Uterus (tissue), 3 donors: ENCODE measurements at regions not wholly inside any gene's neighbourhood (a gene's known extent, or its start where the extent isn't known, plus 50 kb on each side); places are given as distances from the start of the nearest gene placed in this dataset.
"Not testable (repeated sequence)": the region's sequence is repeated elsewhere in the genome, so short reads cannot be mapped to it uniquely, and the experiment has no call there.

Experiments
- DNase-seq, 2 donors: peaks; one replicate each; pipeline ENCODE4 v3.0.0-alpha.2; 2019 to 2020
- H3K27ac ChIP-seq, 2 donors: fragments of 200-600 bp; sonication (generic); 1 replicate in 1 of 2; 2 replicates in 1 of 2; pipeline ENCODE4 v1.5.1; 2016 to 2018
- H3K27me3 ChIP-seq, 2 donors: fragments of 200-600 bp; sonication (generic); one replicate each; pipeline ENCODE4 v1.5.1; 2018 to 2019; ENCODE audit warnings: control low read depth in 1 of 2
- H3K36me3 ChIP-seq, 2 donors: fragments of 200-600 bp; sonication (generic); one replicate each; pipeline ENCODE4 v1.5.1; 2019; ENCODE audit warnings: control low read depth in 1 of 2
- H3K4me1 ChIP-seq, 2 donors: fragments of 200-600 bp; sonication (generic); one replicate each; pipeline ENCODE4 v1.5.1; 2018 to 2019; ENCODE audit warnings: control low read depth in 1 of 2
- H3K4me3 ChIP-seq, 2 donors: fragments of 200-600 bp; sonication (generic); 1 replicate in 1 of 2; 2 replicates in 1 of 2; pipeline ENCODE4 v1.5.1; 2018 to 2019; ENCODE audit warnings: mild to moderate bottlenecking in 1 of 2
- H3K9me3 ChIP-seq, 2 donors: fragments of 200-600 bp; sonication (generic); one replicate each; pipeline ENCODE4 v1.5.1; 2019; ENCODE audit warnings: control low read depth in 1 of 2
- POLR2A ChIP-seq, 2 donors: fragments of 450-650 bp; IDR thresholded peaks; one replicate each; pipeline ENCODE4 v1.6.1; 2016; ENCODE audit warnings: antibody characterized with exemption in 2 of 2, mild to moderate bottlenecking in 1 of 2, moderate library complexity in 1 of 2
- intact Hi-C: fragments of 100-400 bp; cut with DNase I; formaldehyde crosslinking; loops from one replicate; pipeline ENCODE4 v1.15.1; 2023; ENCODE audit warnings: low total_unique reads
- TF ChIP-seq, protein P1 (sequence below), 4 experiments: fragments of 200-600 bp in 2 of 4; fragments of 450-650 bp in 2 of 4; sonication (generic) in 2 of 4; IDR thresholded peaks; one replicate each; pipeline ENCODE4 v1.5.1; 2016 to 2019; ENCODE audit warnings: antibody characterized with exemption in 4 of 4, mild to moderate bottlenecking in 2 of 4, moderate library complexity in 1 of 4
- donor health status: DM: yes; HTN: yes; CAD: no.

DNA sequence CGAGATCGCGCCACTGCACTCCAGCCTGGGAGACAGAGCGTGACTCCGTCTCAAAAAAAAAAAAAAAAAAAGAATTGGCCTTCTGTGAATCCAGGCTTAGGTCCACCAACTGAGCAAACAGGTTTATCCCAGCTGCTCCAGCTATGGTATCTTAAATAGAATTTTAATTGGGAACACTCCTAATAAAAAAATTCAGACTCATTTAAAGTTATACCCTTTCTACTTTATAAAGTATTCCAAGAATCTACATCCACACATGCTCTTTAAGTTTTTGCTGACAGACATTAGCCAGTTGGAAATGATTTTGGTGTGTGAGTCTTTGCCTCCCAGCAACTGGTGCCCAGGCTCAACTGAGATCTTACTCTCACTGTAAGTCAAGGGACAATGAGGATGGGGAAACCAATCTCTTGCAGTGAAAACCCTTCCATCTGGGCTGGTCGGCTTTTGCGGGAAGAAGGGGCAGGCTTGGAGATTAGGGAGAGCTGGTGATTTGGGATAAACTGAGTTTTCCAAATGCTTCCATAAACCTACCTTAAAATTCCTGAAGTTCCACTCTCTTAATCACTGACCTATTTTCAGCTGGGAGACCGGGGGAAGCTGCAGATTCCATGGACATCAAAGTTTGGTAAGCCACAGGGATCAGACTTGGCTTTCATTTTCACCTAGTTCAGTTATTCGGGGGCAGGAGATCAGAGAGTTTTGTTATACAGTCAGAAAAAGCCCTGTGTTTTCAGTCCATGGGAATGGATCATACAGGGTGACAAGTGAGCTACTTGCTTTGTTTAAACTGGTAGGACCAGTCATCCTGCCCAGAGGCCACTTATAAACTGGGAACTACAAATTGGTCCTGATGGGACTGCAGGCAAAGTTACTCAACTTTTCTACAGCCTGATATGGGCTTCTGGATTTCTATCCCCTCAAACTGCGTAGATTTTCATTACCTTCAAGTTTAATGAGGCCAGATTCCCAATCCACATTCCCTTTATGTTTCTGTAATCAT is 89.3 kb upstream of the ZNF746 start:
- Histone ChIP-seq H3K4me1 (no peaks in the 10 kb centered on the region), H3K4me3 (no peak overlapping the region), H3K9me3 (no peaks in the 10 kb centered on the region), H3K27ac (no peak overlapping the region), H3K36me3 (no peaks in the 10 kb centered on the region), H3K27me3 (no peaks in the 10 kb centered on the region)
- TF ChIP-seq, protein P1, sequence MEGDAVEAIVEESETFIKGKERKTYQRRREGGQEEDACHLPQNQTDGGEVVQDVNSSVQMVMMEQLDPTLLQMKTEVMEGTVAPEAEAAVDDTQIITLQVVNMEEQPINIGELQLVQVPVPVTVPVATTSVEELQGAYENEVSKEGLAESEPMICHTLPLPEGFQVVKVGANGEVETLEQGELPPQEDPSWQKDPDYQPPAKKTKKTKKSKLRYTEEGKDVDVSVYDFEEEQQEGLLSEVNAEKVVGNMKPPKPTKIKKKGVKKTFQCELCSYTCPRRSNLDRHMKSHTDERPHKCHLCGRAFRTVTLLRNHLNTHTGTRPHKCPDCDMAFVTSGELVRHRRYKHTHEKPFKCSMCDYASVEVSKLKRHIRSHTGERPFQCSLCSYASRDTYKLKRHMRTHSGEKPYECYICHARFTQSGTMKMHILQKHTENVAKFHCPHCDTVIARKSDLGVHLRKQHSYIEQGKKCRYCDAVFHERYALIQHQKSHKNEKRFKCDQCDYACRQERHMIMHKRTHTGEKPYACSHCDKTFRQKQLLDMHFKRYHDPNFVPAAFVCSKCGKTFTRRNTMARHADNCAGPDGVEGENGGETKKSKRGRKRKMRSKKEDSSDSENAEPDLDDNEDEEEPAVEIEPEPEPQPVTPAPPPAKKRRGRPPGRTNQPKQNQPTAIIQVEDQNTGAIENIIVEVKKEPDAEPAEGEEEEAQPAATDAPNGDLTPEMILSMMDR (IDR thresholded peaks at IDR 0.05): no peak
- TF ChIP-seq POLR2A (IDR thresholded peaks at IDR 0.05): no peak
- DNase-seq: no peak
- intact Hi-C loops: no loop called here

DNA sequence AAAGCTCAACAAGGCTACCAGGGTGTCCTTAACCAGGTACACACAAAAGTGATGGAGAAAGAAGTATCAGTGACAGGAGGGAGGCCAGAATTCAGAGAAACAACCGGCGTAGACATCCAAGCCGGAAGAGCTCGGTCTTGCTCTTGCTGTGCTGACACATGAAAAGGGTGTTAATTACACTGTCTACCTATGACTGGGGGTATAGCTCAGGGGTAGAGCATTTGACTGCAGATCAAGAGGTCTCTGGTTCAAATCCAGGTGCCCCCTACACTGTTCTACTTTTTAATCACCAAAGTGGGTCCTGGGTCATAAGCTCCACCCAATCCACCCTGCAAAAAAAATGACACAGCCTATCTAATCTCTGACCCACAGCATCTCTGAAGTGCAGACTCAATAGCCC is 86.9 kb upstream of the ZNF746 start:
- Histone ChIP-seq H3K27ac (no peak overlapping the region), H3K9me3 (no peaks in the 10 kb centered on the region), H3K4me1 (no peaks in the 10 kb centered on the region), H3K27me3 (no peaks in the 10 kb centered on the region), H3K36me3 (no peaks in the 10 kb centered on the region), H3K4me3 (no peak overlapping the region)
- intact Hi-C loops: no loop called here
- no peak for DNase-seq
- TF ChIP-seq, protein P1 (IDR thresholded peaks at IDR 0.05): no peak
- no peak for TF ChIP-seq POLR2A (IDR thresholded peaks at IDR 0.05)

DNA sequence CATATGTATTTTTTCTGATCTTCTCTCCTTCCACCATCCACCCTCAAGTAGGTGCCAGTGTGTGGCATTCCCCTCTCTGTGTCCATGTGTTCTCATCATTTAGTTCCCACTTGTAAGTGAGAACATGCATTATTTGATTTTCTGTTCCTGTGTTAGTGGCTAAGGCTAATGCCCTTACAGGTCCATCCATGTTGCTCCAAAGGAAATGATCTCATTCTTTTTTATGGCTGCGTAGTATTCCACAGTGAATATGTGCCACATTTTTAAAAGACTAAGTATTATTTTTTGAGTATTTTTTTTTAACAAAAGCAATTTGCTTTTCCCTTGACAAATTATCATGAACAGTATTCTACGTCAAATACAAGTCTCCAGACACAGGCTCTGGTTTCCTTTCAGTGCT is 86.4 kb upstream of the ZNF746 start:
- no peak for TF ChIP-seq POLR2A (IDR thresholded peaks at IDR 0.05)
- TF ChIP-seq, protein P1 (IDR thresholded peaks at IDR 0.05): no peak

DNA sequence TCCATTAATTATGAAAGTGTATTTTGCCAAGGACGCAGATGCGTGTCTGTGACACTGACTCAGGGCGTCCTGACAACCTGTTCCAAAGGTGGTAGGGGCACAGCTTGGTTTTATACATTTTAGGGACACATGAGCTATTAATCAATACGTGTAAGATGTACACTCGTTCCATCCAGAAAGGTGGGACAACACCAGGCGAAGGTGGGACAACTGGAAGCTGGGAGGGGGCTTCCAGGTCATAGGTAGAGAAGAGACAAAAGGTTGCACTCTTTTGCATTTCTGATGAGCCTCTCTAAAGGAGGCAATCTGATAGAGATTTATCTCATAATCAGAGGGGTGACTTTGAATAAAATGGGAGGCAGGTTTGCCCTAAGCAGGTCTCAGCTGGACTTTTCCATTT is 82.7 kb upstream of the ZNF746 start:
- Histone ChIP-seq H3K4me3 (no peak overlapping the region), H3K4me1 (no peaks in the 10 kb centered on the region), H3K36me3 (no peaks in the 10 kb centered on the region)

More for the DNA sequence above, 86.4 kb upstream of the ZNF746 start:
- Histone ChIP-seq H3K27me3 (no peaks in the 10 kb centered on the region), H3K4me3 (no peak overlapping the region), H3K9me3 (no peaks in the 10 kb centered on the region), H3K27ac (no peak overlapping the region), H3K36me3 (no peaks in the 10 kb centered on the region), H3K4me1 (no peaks in the 10 kb centered on the region)
- intact Hi-C loops: no loop called here
- no peak for DNase-seq

DNA sequence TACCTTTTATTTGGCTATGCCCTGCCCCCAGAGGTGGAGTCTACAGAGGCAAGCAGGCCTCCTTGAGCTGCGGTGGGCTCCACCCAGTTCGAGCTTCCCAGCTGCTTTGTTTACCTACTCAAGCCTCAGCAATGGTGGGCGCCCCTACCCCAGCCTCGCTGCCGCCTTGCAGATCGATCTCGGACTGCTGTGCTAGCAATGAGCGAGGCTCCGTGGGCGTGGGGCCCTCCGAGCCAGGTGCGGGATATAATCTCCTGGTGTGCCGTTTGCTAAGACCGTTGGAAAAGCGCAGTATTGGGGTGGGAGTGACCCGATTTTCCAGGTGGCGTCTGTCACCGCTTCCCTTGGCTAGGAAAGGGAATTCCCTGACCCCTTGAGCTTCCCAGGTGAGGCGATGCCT is 81.8 kb upstream of the ZNF746 start:
- H3K4me1 ChIP-seq, H3K4me3 ChIP-seq, H3K27ac ChIP-seq, DNase-seq, H3K9me3 ChIP-seq, intact Hi-C loops, H3K36me3 ChIP-seq, H3K27me3 ChIP-seq: not testable (repeated sequence)

More for the DNA sequence above, 82.7 kb upstream of the ZNF746 start:
- intact Hi-C loops: no loop called here
- Histone ChIP-seq H3K27ac (no peak overlapping the region), H3K27me3 (no peaks in the 10 kb centered on the region), H3K9me3 (no peaks in the 10 kb centered on the region)
- TF ChIP-seq, protein P1 (IDR thresholded peaks at IDR 0.05): no peak
- TF ChIP-seq POLR2A (IDR thresholded peaks at IDR 0.05): no peak
- DNase-seq: no peak

DNA sequence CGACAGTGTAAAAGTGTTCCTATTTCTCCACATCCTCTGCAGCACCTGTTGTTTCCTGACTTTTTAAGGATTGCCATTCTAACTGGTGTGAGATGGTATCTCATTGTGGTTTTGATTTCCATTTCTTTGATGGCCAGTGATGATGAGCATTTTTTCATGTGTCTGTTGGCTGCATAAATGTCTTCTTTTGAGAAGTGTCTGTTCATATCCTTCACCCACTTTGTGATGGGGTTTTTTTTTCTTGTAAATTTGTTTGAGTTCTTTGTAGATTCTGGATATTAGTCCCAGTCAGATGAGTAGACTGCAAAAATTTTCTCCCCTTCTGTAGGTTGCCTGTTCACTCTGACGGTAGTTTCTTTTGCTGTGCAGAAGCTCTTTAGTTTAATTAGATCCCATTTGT is 76.8 kb upstream of the ZNF746 start:
- intact Hi-C loops, H3K27me3 ChIP-seq, H3K4me1 ChIP-seq, H3K4me3 ChIP-seq, H3K36me3 ChIP-seq, DNase-seq, H3K27ac ChIP-seq: not testable (repeated sequence)
- H3K9me3 ChIP-seq: peaks cover 0 to 19% of the 10 kb centered on the region in 2 donors
